H54 (cell line): ENCODE measurements at regions not wholly inside any gene's neighbourhood (a gene's known extent, or its start where the extent isn't known, plus 50 kb on each side); places are given as distances from the start of the nearest gene placed in this dataset.

Source experiments
- DNase-seq: peaks from one replicate; pipeline ENCODE4 v3.0.0; 2011; ENCODE audit warnings: low spot score, mixed read lengths; ENCODE audit not compliant: insufficient read length
- FAIRE-seq: peaks from 3 replicates; lab custom pipeline; 2011; peaks lifted over from hg19 to GRCh38; lab: Jason Lieb, UNC
- POLR2A ChIP-seq: IDR thresholded peaks from 2 replicates; pipeline ENCODE4 v1.6.1; 2011; ENCODE audit warnings: low read depth, mild to moderate bottlenecking, low read length

GRCh38 chr2:204064119-204064518, 127.6 kb downstream of the ICOS start:
- DNase-seq (no peak), FAIRE-seq (no peak)
- TF ChIP-seq POLR2A, result no peak

GRCh38 chr2:204065566-204065965, 129.0 kb downstream of the ICOS start:
- no peak for TF ChIP-seq POLR2A
- FAIRE-seq (no peak), DNase-seq (no peak)

GRCh38 chr2:204066051-204066450, 129.5 kb downstream of the ICOS start:
- DNase-seq (no peak), FAIRE-seq (no peak)
- TF ChIP-seq POLR2A, result no peak

GRCh38 chr2:204069804-204070203, 133.2 kb downstream of the ICOS start:
- no peak for TF ChIP-seq POLR2A
- FAIRE-seq (no peak), DNase-seq (no peak)

GRCh38 chr2:204072443-204073324, 136.1 kb downstream of the ICOS start:
- DNase-seq (peak; percentile 7), FAIRE-seq (no peak)
- TF ChIP-seq POLR2A, result no peak

GRCh38 chr2:204074456-204074855, 137.9 kb downstream of the ICOS start:
- FAIRE-seq (no peak), DNase-seq (no peak)
- TF ChIP-seq POLR2A, result no peak

GRCh38 chr2:204078003-204078698, 141.6 kb downstream of the ICOS start:
- DNase-seq (no peak), FAIRE-seq (no peak)
- TF ChIP-seq POLR2A, result no peak

GRCh38 chr2:204081487-204082425, 145.2 kb downstream of the ICOS start:
- DNase-seq, result no peak
- FAIRE-seq, result no peak
- no peak for TF ChIP-seq POLR2A

GRCh38 chr2:204086167-204086566, 149.6 kb downstream of the ICOS start:
- no peak for TF ChIP-seq POLR2A
- FAIRE-seq (no peak), DNase-seq (no peak)

GRCh38 chr2:204089105-204089504, 152.5 kb downstream of the ICOS start:
- no peak for TF ChIP-seq POLR2A
- DNase-seq, result no peak
- no peak for FAIRE-seq

GRCh38 chr2:204089574-204089973, 153.0 kb downstream of the ICOS start:
- DNase-seq (no peak), FAIRE-seq (no peak)
- no peak for TF ChIP-seq POLR2A

- no peak for FAIRE-seq
- DNase-seq, result no peak
- TF ChIP-seq POLR2A, result no peak
These were observed 153.5 kb downstream of the ICOS start for GRCh38 chr2:204090021-204090420.

- DNase-seq (no peak), FAIRE-seq (no peak)
- no peak for TF ChIP-seq POLR2A
These were observed 168.2 kb downstream of the ICOS start for GRCh38 chr2:204104811-204105210.
